Panc1 (cell line): ENCODE measurements at regions not wholly inside any gene's neighbourhood (a gene's known extent, or its start where the extent isn't known, plus 50 kb on each side); places are given as distances from the start of the nearest gene placed in this dataset.

Experiments used
- CTCF ChIP-seq: fragments of 450-650 bp; IDR thresholded peaks from 2 replicates; pipeline ENCODE4 v1.5.1; 2017; ENCODE audit warnings: mild to moderate bottlenecking
- POLR2AphosphoS5 ChIP-seq: IDR thresholded peaks from 2 replicates; pipeline ENCODE4 v1.6.1; 2012; ENCODE audit warnings: mild to moderate bottlenecking, low read depth, low read length, moderate library complexity
- REST ChIP-seq, 2 experiments: IDR thresholded peaks; 2 replicates each; pipeline ENCODE4 v1.6.1; 2011 to 2012; ENCODE audit warnings: low read depth in 2 of 2, control low read depth in 1 of 2, low read length in 1 of 2, mild to moderate bottlenecking in 1 of 2, moderate library complexity in 1 of 2; ENCODE audit not compliant: insufficient read depth in 1 of 2

- TF ChIP-seq CTCF: no peak
- TF ChIP-seq POLR2AphosphoS5: no peak
- TF ChIP-seq REST (IDR thresholded peaks at IDR 0.05; ENCODE audit: insufficient read depth in 1 of 2, low read depth in 2 of 2, low read length in 1 of 2): no peak
These were observed 411.1 kb upstream of the HTR1E start for GRCh38 chr6:86526238-86526637.
